NCI-H526 (cell line): ENCODE measurements at regions not wholly inside any gene's neighbourhood (a gene's known extent, or its start where the extent isn't known, plus 50 kb on each side); places are given as distances from the start of the nearest gene placed in this dataset.
"Not testable (repeated sequence)": the region's sequence is repeated elsewhere in the genome, so short reads cannot be mapped to it uniquely, and the experiment has no call there.

Source experiments
- DNase-seq, 2 experiments: peaks; one replicate each; lab custom pipeline; 2025; lab: John Stamatoyannopoulos, UW

GRCh38 chrX:150052226-150052625, 113.9 kb upstream of the EOLA2 start:
- DNase-seq: no peak

GRCh38 chrX:150058728-150059127, 120.4 kb upstream of the EOLA2 start:
- DNase-seq: no peak

- no peak for DNase-seq
Observed at GRCh38 chrX:150060406-150060805, 122.1 kb upstream of the EOLA2 start.

- DNase-seq: no peak
Observed at GRCh38 chrX:150062292-150063137, 124.2 kb upstream of the EOLA2 start.

GRCh38 chrX:150063138-150063518, 124.8 kb upstream of the EOLA2 start:
- DNase-seq: no peak

- no peak for DNase-seq
Observed at GRCh38 chrX:150063674-150064073, 125.4 kb upstream of the EOLA2 start.

GRCh38 chrX:150074175-150074574, 135.9 kb upstream of the EOLA2 start:
- no peak for DNase-seq

GRCh38 chrX:150080497-150080896, 142.2 kb upstream of the EOLA2 start:
- DNase-seq: no peak

GRCh38 chrX:150081076-150081475, 142.8 kb upstream of the EOLA2 start:
- no peak for DNase-seq

- DNase-seq: peak; percentile 62 to 66
Observed at GRCh38 chrX:150084496-150085229, 146.4 kb upstream of the EOLA2 start.

- DNase-seq: no peak
Observed at GRCh38 chrX:150085881-150086280, 147.6 kb upstream of the EOLA2 start.

GRCh38 chrX:150086371-150086770, 148.1 kb upstream of the EOLA2 start:
- peak; percentile 4 to 35 for DNase-seq

GRCh38 chrX:150087612-150088011, 149.3 kb upstream of the EOLA2 start:
- no peak for DNase-seq

GRCh38 chrX:150088042-150088441, 149.8 kb upstream of the EOLA2 start:
- DNase-seq: no peak

GRCh38 chrX:150088766-150089518, 150.7 kb upstream of the EOLA2 start:
- DNase-seq: no peak

GRCh38 chrX:150091300-150091699, 153.0 kb upstream of the EOLA2 start:
- not testable (repeated sequence) for DNase-seq

GRCh38 chrX:150092549-150092948, 154.3 kb upstream of the EOLA2 start:
- no peak for DNase-seq

GRCh38 chrX:150094375-150094774, 156.1 kb upstream of the EOLA2 start:
- no peak for DNase-seq

- no peak for DNase-seq
Observed at GRCh38 chrX:150094996-150095395, 156.7 kb upstream of the EOLA2 start.

- no peak for DNase-seq
Observed at GRCh38 chrX:150099316-150099715, 161.0 kb upstream of the EOLA2 start.

- DNase-seq: no peak
Observed at GRCh38 chrX:150100261-150100660, 162.0 kb upstream of the EOLA2 start.

GRCh38 chrX:150118476-150118875, 180.2 kb upstream of the EOLA2 start:
- DNase-seq: no peak

GRCh38 chrX:150119323-150119722, 181.0 kb upstream of the EOLA2 start:
- DNase-seq: no peak
